ENCODE measurements at regions not wholly inside any gene's neighbourhood (a gene's known extent, or its start where the extent isn't known, plus 50 kb on each side); places are given as distances from the start of the nearest gene placed in this dataset.
"Not testable (repeated sequence)": the region's sequence is repeated elsewhere in the genome, so short reads cannot be mapped to it uniquely, and the experiment has no call there.

GRCh38 chr2:39920307-39920801 lies 141.3 kb upstream of the THUMPD2 start:
- DNase-seq (no peak), ATAC-seq (ENCODE audit: insufficient read depth, low FRiP score) (no peak)
- Histone ChIP-seq H3K9me3 (ENCODE audit: control insufficient read depth in 4 of 4, insufficient read depth in 3 of 4, low read length in 3 of 4) (peaks cover 0 to 5% (median 0%) of the 10 kb centered on the region in 4 donors), H3K27ac (ENCODE audit: low read depth in 1 of 2, low read length in 1 of 2) (no peak overlapping the region), H3K36me3 (ENCODE audit: control insufficient read depth in 4 of 4, insufficient read depth in 4 of 4, low read length in 4 of 4) (no peaks in the 10 kb centered on the region), H3K4me3 (no peak overlapping the region), H3K4me1 (ENCODE audit: control insufficient read depth in 5 of 5, insufficient read depth in 5 of 5, low read length in 5 of 5) (no peaks in the 10 kb centered on the region), H3K27me3 (ENCODE audit: control insufficient read depth in 3 of 3, insufficient read depth in 3 of 3, low read length in 2 of 3) (no peaks in the 10 kb centered on the region), H3K9ac (ENCODE audit: insufficient read depth in 1 of 2, low read length in 2 of 2) (no peak overlapping the region)
- TF ChIP-seq CTCF (IDR thresholded peaks at IDR 0.05; ENCODE audit: control extremely low read depth, extremely low read depth): no peak
- WGBS, 2 donors: 55 to 60% methylated on average over 5 of the region's 5 CpGs

DNA sequence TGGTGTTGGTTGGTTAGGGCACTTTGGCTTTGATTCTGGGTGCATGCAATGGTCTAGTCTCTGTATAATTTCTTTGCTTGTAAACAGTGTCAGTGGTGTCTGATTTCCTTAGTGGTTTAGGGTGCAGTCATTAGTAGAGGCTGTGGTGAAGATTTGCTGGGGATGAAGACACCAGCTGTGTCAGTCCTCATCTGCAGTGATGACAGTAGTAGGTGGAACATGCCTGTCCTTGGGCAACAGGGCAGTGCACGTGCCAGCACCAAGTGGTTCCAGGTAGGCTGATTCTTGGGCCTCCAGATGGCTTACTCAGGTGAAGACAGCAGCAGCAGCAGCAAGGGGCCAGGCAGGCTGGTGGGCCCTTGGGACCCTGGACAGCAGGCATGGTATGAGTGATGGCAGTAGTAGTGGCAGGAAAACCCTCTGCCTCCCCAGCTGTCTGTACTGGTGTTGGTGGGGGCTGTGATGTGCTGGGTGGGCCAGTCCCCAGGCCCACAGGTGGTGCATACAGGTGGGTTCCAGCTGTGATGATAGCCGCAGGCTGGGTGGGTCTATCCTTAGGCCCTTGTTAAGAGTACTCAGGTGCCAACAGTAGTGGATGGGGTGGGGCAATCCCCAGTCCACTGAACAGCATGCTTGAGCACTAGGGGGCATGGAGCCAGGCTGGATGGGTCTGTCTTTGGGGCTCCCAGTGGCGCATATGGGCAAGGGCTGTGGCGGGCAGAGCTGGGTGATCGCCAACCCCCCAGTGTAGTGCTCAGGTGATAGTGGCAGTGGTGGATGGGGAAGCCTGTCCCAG lies 140.7 kb upstream of the THUMPD2 start:
- no peaks in the 10 kb centered on the region for H3K27me3 ChIP-seq (ENCODE audit: control insufficient read depth in 3 of 3, insufficient read depth in 3 of 3, low read length in 2 of 3)
- DNase-seq: no peak
- no peaks in the 10 kb centered on the region for H3K4me1 ChIP-seq (ENCODE audit: control insufficient read depth in 5 of 5, insufficient read depth in 5 of 5, low read length in 5 of 5)
- H3K9me3 ChIP-seq (ENCODE audit: control insufficient read depth in 4 of 4, insufficient read depth in 3 of 4, low read length in 3 of 4): peaks cover 0 to 5% (median 0%) of the 10 kb centered on the region in 4 donors
- no peaks in the 10 kb centered on the region for H3K36me3 ChIP-seq (ENCODE audit: control insufficient read depth in 4 of 4, insufficient read depth in 4 of 4, low read length in 4 of 4)
- no peak overlapping the region for H3K4me3 ChIP-seq
- no peak overlapping the region for H3K27ac ChIP-seq (ENCODE audit: low read depth in 1 of 2, low read length in 1 of 2)
- no peak overlapping the region for H3K9ac ChIP-seq (ENCODE audit: insufficient read depth in 1 of 2, low read length in 2 of 2)
- TF ChIP-seq CTCF (IDR thresholded peaks at IDR 0.05; ENCODE audit: control extremely low read depth, extremely low read depth): no peak
- ATAC-seq (ENCODE audit: insufficient read depth, low FRiP score): no peak
- 91 to 92% methylated on average over 5 of the region's 5 CpGs for WGBS, 2 donors

GRCh38 chr2:39918886-39919285 lies 139.8 kb upstream of the THUMPD2 start:
- no peak overlapping the region for H3K9ac ChIP-seq (ENCODE audit: insufficient read depth in 1 of 2, low read length in 2 of 2)
- peaks cover 0 to 2% (median 0%) of the 10 kb centered on the region in 5 donors for H3K4me1 ChIP-seq (ENCODE audit: control insufficient read depth in 5 of 5, insufficient read depth in 5 of 5, low read length in 5 of 5)
- DNase-seq: no peak
- TF ChIP-seq CTCF (IDR thresholded peaks at IDR 0.05; ENCODE audit: control extremely low read depth, extremely low read depth): no peak
- no peak overlapping the region for H3K4me3 ChIP-seq
- H3K27me3 ChIP-seq (ENCODE audit: control insufficient read depth in 3 of 3, insufficient read depth in 3 of 3, low read length in 2 of 3): no peaks in the 10 kb centered on the region
- no peaks in the 10 kb centered on the region for H3K36me3 ChIP-seq (ENCODE audit: control insufficient read depth in 4 of 4, insufficient read depth in 4 of 4, low read length in 4 of 4)
- ATAC-seq (ENCODE audit: insufficient read depth, low FRiP score): no peak
- no peak overlapping the region for H3K27ac ChIP-seq (ENCODE audit: low read depth in 1 of 2, low read length in 1 of 2)
- peaks cover 0 to 5% (median 0%) of the 10 kb centered on the region in 4 donors for H3K9me3 ChIP-seq (ENCODE audit: control insufficient read depth in 4 of 4, insufficient read depth in 3 of 4, low read length in 3 of 4)

DNA sequence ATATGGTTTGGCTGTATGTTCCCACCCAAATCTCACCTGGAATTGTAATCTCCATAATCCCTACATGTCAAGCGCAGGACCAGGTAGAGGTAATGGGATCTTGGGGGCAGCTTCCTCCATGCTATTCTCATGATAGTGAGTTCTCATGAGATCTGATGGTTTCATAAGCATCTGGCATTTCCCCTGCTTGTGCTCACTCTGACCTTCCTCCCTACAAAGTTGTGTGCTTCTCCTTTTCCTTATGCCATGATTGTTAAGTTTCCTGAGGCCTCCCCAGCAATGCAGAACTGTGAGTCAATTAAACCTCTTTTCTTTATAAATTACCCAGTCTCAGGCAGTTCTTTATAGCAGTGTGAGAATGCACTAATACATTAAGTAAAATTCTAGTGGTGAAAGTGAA lies 138.3 kb upstream of the THUMPD2 start:
- H3K9me3 ChIP-seq (ENCODE audit: control insufficient read depth in 4 of 4, insufficient read depth in 3 of 4, low read length in 3 of 4); H3K4me1 ChIP-seq (ENCODE audit: control insufficient read depth in 5 of 5, insufficient read depth in 5 of 5, low read length in 5 of 5); H3K27ac ChIP-seq (ENCODE audit: low read depth in 1 of 2, low read length in 1 of 2); H3K9ac ChIP-seq (ENCODE audit: insufficient read depth in 1 of 2, low read length in 2 of 2); H3K4me3 ChIP-seq; H3K27me3 ChIP-seq (ENCODE audit: control insufficient read depth in 3 of 3, insufficient read depth in 3 of 3, low read length in 2 of 3); ATAC-seq (ENCODE audit: insufficient read depth, low FRiP score); H3K36me3 ChIP-seq (ENCODE audit: control insufficient read depth in 4 of 4, insufficient read depth in 4 of 4, low read length in 4 of 4); DNase-seq: not testable (repeated sequence)
- WGBS, 2 donors: 82 to 96% methylated on average over 1 of the region's 1 CpG

Data from lung (tissue), 11 donors.